GM19463 (cell line): ENCODE measurements at regions not wholly inside any gene's neighbourhood (a gene's known extent, or its start where the extent isn't known, plus 50 kb on each side); places are given as distances from the start of the nearest gene placed in this dataset.
"Not testable (repeated sequence)": the region's sequence is repeated elsewhere in the genome, so short reads cannot be mapped to it uniquely, and the experiment has no call there.

Experiments used
- ATAC-seq: cut with Tn5 transposase; IDR thresholded peaks from one replicate; pipeline ENCODE4 v1.9.1; 2021; ENCODE audit warnings: mild to moderate bottlenecking, moderate library complexity; ENCODE audit not compliant: unreplicated experiment

- no peak for ATAC-seq
Observed at GRCh38 chr18:33820517-33821371, 242.7 kb downstream of the ASXL3 start.

- ATAC-seq, result not testable (repeated sequence)
Observed at GRCh38 chr18:33819692-33820343, 241.8 kb downstream of the ASXL3 start.

- ATAC-seq, result no peak
Observed at GRCh38 chr18:33818145-33818544, 240.1 kb downstream of the ASXL3 start.

- no peak for ATAC-seq
Observed at GRCh38 chr18:33817096-33817495, 239.1 kb downstream of the ASXL3 start.

- ATAC-seq, result no peak
Observed at GRCh38 chr18:33814546-33814945, 236.5 kb downstream of the ASXL3 start.

GRCh38 chr18:33812186-33812585 lies 234.2 kb downstream of the ASXL3 start:
- ATAC-seq, result no peak

GRCh38 chr18:33805592-33805991 lies 227.6 kb downstream of the ASXL3 start:
- ATAC-seq, result no peak

- no peak for ATAC-seq
Observed at GRCh38 chr18:33804258-33804657, 226.2 kb downstream of the ASXL3 start.

GRCh38 chr18:33803636-33804035 lies 225.6 kb downstream of the ASXL3 start:
- no peak for ATAC-seq

- no peak for ATAC-seq
Observed at GRCh38 chr18:33802955-33803354, 224.9 kb downstream of the ASXL3 start.
